Skeletal muscle cell (primary cell): ENCODE measurements at regions not wholly inside any gene's neighbourhood (a gene's known extent, or its start where the extent isn't known, plus 50 kb on each side); places are given as distances from the start of the nearest gene placed in this dataset.

Source experiments
- DNase-seq: peaks from one replicate; pipeline ENCODE4 v3.0.0-alpha.2; 2010; ENCODE audit warnings: low read depth
- H3K4me3 ChIP-seq: 2 replicates; pipeline ENCODE4 v1.5.1; 2011; ENCODE audit warnings: low read depth, mild to moderate bottlenecking, control low read depth, low read length, moderate library complexity

GRCh38 chr6:151740820-151741219 lies 66.7 kb upstream of the ESR1 start:
- DNase-seq: no peak
- H3K4me3 ChIP-seq: no peak overlapping the region

- DNase-seq: no peak
Measured at GRCh38 chr6:151747896-151748295, 59.6 kb upstream of the ESR1 start.

GRCh38 chr6:151749341-151749740 lies 58.1 kb upstream of the ESR1 start:
- H3K4me3 ChIP-seq: no peak overlapping the region
- no peak for DNase-seq

More at GRCh38 chr6:151747896-151748295, 59.6 kb upstream of the ESR1 start:
- H3K4me3 ChIP-seq: no peak overlapping the region

DNA sequence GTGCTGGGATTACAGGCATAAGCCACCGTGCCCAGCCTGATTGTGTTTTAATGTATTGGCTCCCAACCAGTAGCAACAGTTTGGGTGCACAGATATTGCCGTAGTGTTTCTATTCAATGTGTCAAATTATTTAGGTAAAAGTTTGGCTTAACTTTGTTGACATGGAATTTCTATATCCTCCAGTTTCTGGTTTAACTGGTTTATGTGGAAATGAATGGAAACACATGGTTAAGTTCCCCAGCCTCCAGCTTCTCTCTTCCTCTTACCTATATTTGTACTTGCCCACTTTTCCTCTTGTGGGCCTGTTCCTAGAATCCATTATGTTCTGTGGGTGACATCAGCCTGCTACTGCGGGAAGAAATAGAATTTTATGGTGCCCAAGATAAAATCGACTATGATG lies 53.9 kb upstream of the ESR1 start:
- no peak overlapping the region for H3K4me3 ChIP-seq
- DNase-seq: no peak

DNA sequence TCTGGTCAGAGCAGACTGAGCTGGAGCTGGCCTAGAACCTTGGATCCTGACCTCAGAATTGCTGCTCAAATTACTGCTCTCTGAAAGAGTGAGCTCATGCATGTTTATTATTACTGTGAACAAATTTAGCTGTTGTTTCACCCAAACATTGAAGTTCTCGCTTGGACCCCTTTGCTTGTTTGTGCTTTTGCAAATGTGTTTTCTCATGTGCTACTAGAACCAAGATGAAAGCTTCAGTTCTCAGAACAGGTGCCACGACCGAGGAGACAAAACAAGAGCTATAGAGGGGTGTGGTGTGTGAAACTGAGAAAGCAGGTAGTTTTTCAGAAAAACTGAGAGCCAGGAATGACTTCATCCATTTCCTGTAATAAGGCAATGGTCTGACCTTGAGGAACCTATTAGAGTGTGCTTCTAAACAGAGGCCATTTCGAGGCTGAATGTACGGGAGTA lies 50.0 kb upstream of the ESR1 start:
- no peak overlapping the region for H3K4me3 ChIP-seq
- no peak for DNase-seq
